Mesendoderm (in vitro differentiated cells): ENCODE measurements at regions not wholly inside any gene's neighbourhood (a gene's known extent, or its start where the extent isn't known, plus 50 kb on each side); places are given as distances from the start of the nearest gene placed in this dataset.

Source experiments
- DNase-seq: peaks from one replicate; pipeline ENCODE4 v3.0.0; 2013
- H2AK5ac ChIP-seq: 2 replicates; pipeline ENCODE4 v1.6.1; 2013; ENCODE audit warnings: low read length, inconsistent platforms
- H2BK120ac ChIP-seq: 2 replicates; pipeline ENCODE4 v1.6.1; 2013; ENCODE audit warnings: low read depth, mild to moderate bottlenecking, low read length, moderate library complexity, mixed read lengths
- H2BK15ac ChIP-seq: replicated peaks from 2 replicates; pipeline ENCODE4 v1.6.1; 2013; ENCODE audit warnings: low read depth, mild to moderate bottlenecking, moderate library complexity
- H2BK5ac ChIP-seq: 2 replicates; pipeline ENCODE4 v1.6.1; 2013; ENCODE audit warnings: low read length, inconsistent platforms
- H3K18ac ChIP-seq: 2 replicates; pipeline ENCODE4 v1.6.1; 2013; ENCODE audit warnings: mild to moderate bottlenecking, low read length, mixed read lengths
- H3K23ac ChIP-seq: one replicate; pipeline ENCODE4 v1.6.1; 2013; ENCODE audit warnings: low read length
- H3K27ac ChIP-seq: 2 replicates; pipeline ENCODE4 v1.5.1; 2013; ENCODE audit warnings: low read depth, mild to moderate bottlenecking, inconsistent platforms, low read length, moderate library complexity
- H3K27me3 ChIP-seq: 2 replicates; pipeline ENCODE4 v1.6.1; 2013; ENCODE audit warnings: low read length, control low read depth, mild to moderate bottlenecking, inconsistent platforms; ENCODE audit not compliant: insufficient read depth, poor library complexity
- H3K36me3 ChIP-seq: 2 replicates; pipeline ENCODE4 v1.6.1; 2013; ENCODE audit warnings: low read length, inconsistent platforms; ENCODE audit not compliant: control insufficient read depth, insufficient read depth
- H3K4ac ChIP-seq: one replicate; pipeline ENCODE4 v1.6.1; 2013; ENCODE audit warnings: low read depth, mild to moderate bottlenecking, low read length, moderate library complexity
- H3K4me1 ChIP-seq: 2 replicates; pipeline ENCODE4 v1.6.1; 2013; ENCODE audit warnings: low read depth, low read length, inconsistent platforms; ENCODE audit not compliant: control insufficient read depth
- H3K4me2 ChIP-seq: 2 replicates; pipeline ENCODE4 v1.6.1; 2013; ENCODE audit warnings: low read length
- H3K4me3 ChIP-seq: 2 replicates; pipeline ENCODE4 v1.5.1; 2013; ENCODE audit warnings: mild to moderate bottlenecking, low read length
- H3K56ac ChIP-seq: one replicate; pipeline ENCODE4 v1.6.1; 2013; ENCODE audit warnings: low read length
- H3K79me1 ChIP-seq: 2 replicates; pipeline ENCODE4 v1.6.1; 2013; ENCODE audit warnings: low read length, inconsistent platforms
- H3K79me2 ChIP-seq: 2 replicates; pipeline ENCODE4 v1.6.1; 2013; ENCODE audit warnings: mild to moderate bottlenecking, low read length; ENCODE audit not compliant: control insufficient read depth, insufficient read depth
- H3K9ac ChIP-seq: 2 replicates; pipeline ENCODE4 v1.6.1; 2013; ENCODE audit warnings: low read length, inconsistent platforms
- H4K5ac ChIP-seq: one replicate; pipeline ENCODE4 v1.6.1; 2013; ENCODE audit warnings: low read length
- H4K8ac ChIP-seq: one replicate; pipeline ENCODE4 v1.6.1; 2013; ENCODE audit warnings: low read depth, mild to moderate bottlenecking, control low read depth, low read length, moderate library complexity
- WGBS: extraction: QIAGEN DNeasy Blood & Tissue Kit; methylation state at CpG from one replicate; pipeline ENCODE4 v1.1.7; 2013; ENCODE audit warnings: low lambda C conversion rate, missing lambda C conversion rate; ENCODE audit not compliant: insufficient coverage; ENCODE audit errors: extremely low coverage; 5-methylcytosine and 5-hydroxymethylcytosine counted together

- Histone ChIP-seq H3K4ac (no peak overlapping the region), H3K23ac (no peak overlapping the region), H3K36me3 (no peaks in the 10 kb centered on the region), H3K4me2 (no peak overlapping the region), H2BK120ac (no peak overlapping the region), H3K79me1 (no peaks in the 10 kb centered on the region), H4K8ac (peak overlapping the region; percentile 65), H3K79me2 (no peaks in the 10 kb centered on the region), H3K4me3 (no peak overlapping the region), H4K5ac (no peak overlapping the region), H3K9ac (no peak overlapping the region), H2BK5ac (no peak overlapping the region), H2AK5ac (no peak overlapping the region), H3K4me1 (no peaks in the 10 kb centered on the region), H2BK15ac (no peak overlapping the region), H3K56ac (no peak overlapping the region), H3K18ac (no peak overlapping the region), H3K27ac (no peak overlapping the region), H3K27me3 (no peaks in the 10 kb centered on the region)
- no CpG with 5 or more reads among the region's 2 CpGs for WGBS
- DNase-seq = no peak
Measured at GRCh38 chr11:103703437-103703836, 333.0 kb upstream of the DDI1 start.

GRCh38 chr11:103703954-103704353, 332.5 kb upstream of the DDI1 start:
- Histone ChIP-seq H3K4me3 (no peak overlapping the region), H3K27me3 (no peaks in the 10 kb centered on the region), H2BK120ac (no peak overlapping the region), H3K9ac (no peak overlapping the region), H3K79me1 (no peaks in the 10 kb centered on the region), H3K23ac (no peak overlapping the region), H3K79me2 (no peaks in the 10 kb centered on the region), H3K18ac (no peak overlapping the region), H4K8ac (no peak overlapping the region), H3K36me3 (no peaks in the 10 kb centered on the region), H2BK5ac (no peak overlapping the region), H3K27ac (no peak overlapping the region), H3K56ac (no peak overlapping the region), H2AK5ac (no peak overlapping the region), H4K5ac (no peak overlapping the region), H3K4me1 (no peaks in the 10 kb centered on the region), H3K4ac (no peak overlapping the region), H2BK15ac (no peak overlapping the region), H3K4me2 (no peak overlapping the region)
- WGBS = no CpG with 5 or more reads among the region's 6 CpGs
- DNase-seq = no peak

- no peaks in the 10 kb centered on the region for H3K79me2 ChIP-seq
- no peak overlapping the region for H3K56ac ChIP-seq
- no peak overlapping the region for H2BK120ac ChIP-seq
- H3K27ac ChIP-seq = no peak overlapping the region
- no peak overlapping the region for H4K8ac ChIP-seq
- H2BK5ac ChIP-seq = no peak overlapping the region
- H3K4me3 ChIP-seq = no peak overlapping the region
- H4K5ac ChIP-seq = no peak overlapping the region
- H3K27me3 ChIP-seq = no peaks in the 10 kb centered on the region
- H3K23ac ChIP-seq = no peak overlapping the region
- no peak overlapping the region for H2AK5ac ChIP-seq
- H2BK15ac ChIP-seq = no peak overlapping the region
- no peaks in the 10 kb centered on the region for H3K4me1 ChIP-seq
- H3K36me3 ChIP-seq = no peaks in the 10 kb centered on the region
- H3K9ac ChIP-seq = no peak overlapping the region
- no peak overlapping the region for H3K18ac ChIP-seq
- no peak overlapping the region for H3K4ac ChIP-seq
- no CpG with 5 or more reads among the region's 2 CpGs for WGBS
- no peak for DNase-seq
- no peaks in the 10 kb centered on the region for H3K79me1 ChIP-seq
- no peak overlapping the region for H3K4me2 ChIP-seq
Measured at GRCh38 chr11:103705642-103706041, 330.8 kb upstream of the DDI1 start.

- H3K79me1 ChIP-seq = no peaks in the 10 kb centered on the region
- H3K23ac ChIP-seq = no peak overlapping the region
- no peak overlapping the region for H3K9ac ChIP-seq
- no peak overlapping the region for H3K4me2 ChIP-seq
- H2BK5ac ChIP-seq = no peak overlapping the region
- no peaks in the 10 kb centered on the region for H3K27me3 ChIP-seq
- H2BK120ac ChIP-seq = no peak overlapping the region
- no peaks in the 10 kb centered on the region for H3K36me3 ChIP-seq
- H2AK5ac ChIP-seq = no peak overlapping the region
- H3K4me3 ChIP-seq = no peak overlapping the region
- no peak overlapping the region for H3K4ac ChIP-seq
- H3K56ac ChIP-seq = no peak overlapping the region
- no peak overlapping the region for H4K8ac ChIP-seq
- no peak overlapping the region for H3K27ac ChIP-seq
- H2BK15ac ChIP-seq = no peak overlapping the region
- no peak overlapping the region for H4K5ac ChIP-seq
- no CpG with 5 or more reads among the region's 2 CpGs for WGBS
- no peaks in the 10 kb centered on the region for H3K4me1 ChIP-seq
- DNase-seq = no peak
- H3K79me2 ChIP-seq = no peaks in the 10 kb centered on the region
- no peak overlapping the region for H3K18ac ChIP-seq
Measured at GRCh38 chr11:103709371-103709770, 327.1 kb upstream of the DDI1 start.

GRCh38 chr11:103714246-103714645, 322.2 kb upstream of the DDI1 start:
- no peak overlapping the region for H3K18ac ChIP-seq
- no peaks in the 10 kb centered on the region for H3K4me1 ChIP-seq
- no peak overlapping the region for H3K9ac ChIP-seq
- no peak overlapping the region for H3K4me3 ChIP-seq
- H3K79me2 ChIP-seq = no peaks in the 10 kb centered on the region
- no peak overlapping the region for H3K4me2 ChIP-seq
- no peaks in the 10 kb centered on the region for H3K79me1 ChIP-seq
- H3K36me3 ChIP-seq = no peaks in the 10 kb centered on the region
- no peak overlapping the region for H3K27ac ChIP-seq
- H4K8ac ChIP-seq = no peak overlapping the region
- H3K23ac ChIP-seq = no peak overlapping the region
- no peak overlapping the region for H3K4ac ChIP-seq
- no peak overlapping the region for H2BK15ac ChIP-seq
- H3K27me3 ChIP-seq = no peaks in the 10 kb centered on the region
- no peak overlapping the region for H2AK5ac ChIP-seq
- H2BK120ac ChIP-seq = no peak overlapping the region
- H4K5ac ChIP-seq = no peak overlapping the region
- no peak overlapping the region for H3K56ac ChIP-seq
- DNase-seq = no peak
- no peak overlapping the region for H2BK5ac ChIP-seq

- no peak overlapping the region for H3K4ac ChIP-seq
- no peak overlapping the region for H3K18ac ChIP-seq
- H4K5ac ChIP-seq = no peak overlapping the region
- H4K8ac ChIP-seq = no peak overlapping the region
- no peak overlapping the region for H3K23ac ChIP-seq
- no peak overlapping the region for H2AK5ac ChIP-seq
- H2BK15ac ChIP-seq = no peak overlapping the region
- H3K4me1 ChIP-seq = no peaks in the 10 kb centered on the region
- no peaks in the 10 kb centered on the region for H3K36me3 ChIP-seq
- no peak overlapping the region for H3K4me2 ChIP-seq
- DNase-seq = no peak
- H3K9ac ChIP-seq = no peak overlapping the region
- H3K27ac ChIP-seq = no peak overlapping the region
- H3K56ac ChIP-seq = no peak overlapping the region
- no peaks in the 10 kb centered on the region for H3K79me1 ChIP-seq
- no peak overlapping the region for H3K4me3 ChIP-seq
- no CpG with 5 or more reads among the region's 3 CpGs for WGBS
- H3K27me3 ChIP-seq = no peaks in the 10 kb centered on the region
- H2BK120ac ChIP-seq = no peak overlapping the region
- no peaks in the 10 kb centered on the region for H3K79me2 ChIP-seq
- no peak overlapping the region for H2BK5ac ChIP-seq
Measured at GRCh38 chr11:103716363-103716762, 320.1 kb upstream of the DDI1 start.
